Natural killer cell (primary cell): ENCODE measurements at regions not wholly inside any gene's neighbourhood (a gene's known extent, or its start where the extent isn't known, plus 50 kb on each side); places are given as distances from the start of the nearest gene placed in this dataset.

Experiments
- ATAC-seq, 3 donors: fragments of 150-1000 bp in 2 of 3; fragments of 200-7000 bp in 1 of 3; cut with Tn5 transposase; 1 replicate in 1 of 3; 2 replicates in 2 of 3; pipeline ENCODE4 v1.10.0; 2021; ENCODE audit warnings: mild to moderate bottlenecking in 2 of 3, moderate library complexity in 2 of 3
- DNase-seq, 2 donors: peaks; one replicate each; pipeline versions ENCODE4 v3.0.0 to v3.0.0-alpha.2; 2013 to 2021; ENCODE audit warnings: mixed read lengths in 1 of 2
- H3K27ac ChIP-seq: one replicate; pipeline ENCODE4 v1.5.1; 2013; ENCODE audit warnings: mild to moderate bottlenecking, low read length
- H3K27me3 ChIP-seq: one replicate; pipeline ENCODE4 v1.6.1; 2013; ENCODE audit warnings: low read length; ENCODE audit not compliant: control insufficient read depth, insufficient read depth
- H3K36me3 ChIP-seq: one replicate; pipeline ENCODE4 v1.6.1; 2013; ENCODE audit warnings: low read length; ENCODE audit not compliant: control insufficient read depth, insufficient read depth
- H3K4me1 ChIP-seq: one replicate; pipeline ENCODE4 v1.6.1; 2013; ENCODE audit warnings: low read length; ENCODE audit not compliant: control insufficient read depth, insufficient read depth
- H3K4me3 ChIP-seq: one replicate; pipeline ENCODE4 v1.5.1; 2013; ENCODE audit warnings: low read length
- H3K9me3 ChIP-seq: one replicate; pipeline ENCODE4 v1.6.1; 2013; ENCODE audit warnings: low read length; ENCODE audit not compliant: control insufficient read depth, insufficient read depth
- H3K27ac Mint-ChIP-seq, 2 donors: one replicate each; pipeline ENCODE4 v1.8.0; 2022; ENCODE audit warnings: mild to moderate bottlenecking in 2 of 2, mixed read lengths in 2 of 2, moderate library complexity in 1 of 2
- H3K27me3 Mint-ChIP-seq, 2 donors: one replicate each; pipeline ENCODE4 v1.8.0; 2022; ENCODE audit warnings: low read depth in 2 of 2, mixed read lengths in 2 of 2
- H3K36me3 Mint-ChIP-seq: one replicate; pipeline ENCODE4 v1.8.0; 2022; ENCODE audit warnings: mixed read lengths
- H3K4me1 Mint-ChIP-seq, 2 donors: one replicate each; pipeline ENCODE4 v1.8.0; 2022; ENCODE audit warnings: mixed read lengths in 2 of 2
- H3K4me3 Mint-ChIP-seq: one replicate; pipeline ENCODE4 v1.8.0; 2022; ENCODE audit warnings: mild to moderate bottlenecking, moderate library complexity, mixed read lengths
- H3K9me3 Mint-ChIP-seq, 2 donors: one replicate each; pipeline ENCODE4 v1.8.0; 2022; ENCODE audit warnings: mixed read lengths in 2 of 2
- WGBS: methylation state at CpG from one replicate; pipeline ENCODE4 v1.1.7; 2013; ENCODE audit warnings: missing lambda C conversion rate; ENCODE audit not compliant: insufficient coverage; 5-methylcytosine and 5-hydroxymethylcytosine counted together
- intact Hi-C: fragments of 100-400 bp; cut with micrococcal nuclease; formaldehyde crosslinking; loops from one replicate; pipeline ENCODE4 v1.14.2; 2022
- TF ChIP-seq, protein P1 (sequence below): fragments of 200-600 bp; IDR thresholded peaks from one replicate; pipeline ENCODE4 v1.8.0; 2022; ENCODE audit warnings: antibody characterized with exemption

DNA sequence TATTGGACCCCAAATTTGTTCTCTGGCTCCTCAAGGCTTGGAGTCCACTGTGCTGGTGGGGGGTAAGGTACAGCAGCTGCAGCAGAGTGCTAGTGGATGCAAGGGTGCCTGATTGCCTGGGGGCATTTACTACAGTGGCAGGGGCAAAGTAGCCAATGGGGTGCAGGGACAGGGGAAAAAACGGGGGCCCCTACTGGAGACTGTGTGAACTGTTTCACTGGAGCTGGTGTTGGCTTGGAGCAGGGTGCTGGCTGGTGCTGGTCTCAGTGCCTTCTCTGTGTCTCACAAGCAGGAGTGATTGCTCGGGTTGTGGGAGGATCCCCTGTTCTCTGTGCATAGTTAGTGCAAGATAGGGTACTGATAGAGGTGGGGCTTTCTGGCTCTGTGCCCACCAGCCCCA lies 935.9 kb downstream of the JRKL start:
- Mint-ChIP-seq H3K36me3 (peaks cover 5% of the 10 kb centered on the region), H3K4me1 (no peaks in the 10 kb centered on the region), H3K4me3 (no peak overlapping the region), H3K27ac (no peak overlapping the region), H3K27me3 (no peaks in the 10 kb centered on the region), H3K9me3 (peaks cover 6 to 24% of the 10 kb centered on the region in 2 donors)
- peaks cover 25% of the 10 kb centered on the region for H3K9me3 ChIP-seq
- WGBS, result 75% methylated on average over 2 of the region's 2 CpGs
- no peak overlapping the region for H3K27ac ChIP-seq
- ATAC-seq, result no peak
- intact Hi-C loops, result no loop called here
- H3K4me3 ChIP-seq, result no peak overlapping the region
- no peaks in the 10 kb centered on the region for H3K4me1 ChIP-seq
- no peak for DNase-seq
- H3K36me3 ChIP-seq, result no peaks in the 10 kb centered on the region
- no peaks in the 10 kb centered on the region for H3K27me3 ChIP-seq
- TF ChIP-seq, protein P1, sequence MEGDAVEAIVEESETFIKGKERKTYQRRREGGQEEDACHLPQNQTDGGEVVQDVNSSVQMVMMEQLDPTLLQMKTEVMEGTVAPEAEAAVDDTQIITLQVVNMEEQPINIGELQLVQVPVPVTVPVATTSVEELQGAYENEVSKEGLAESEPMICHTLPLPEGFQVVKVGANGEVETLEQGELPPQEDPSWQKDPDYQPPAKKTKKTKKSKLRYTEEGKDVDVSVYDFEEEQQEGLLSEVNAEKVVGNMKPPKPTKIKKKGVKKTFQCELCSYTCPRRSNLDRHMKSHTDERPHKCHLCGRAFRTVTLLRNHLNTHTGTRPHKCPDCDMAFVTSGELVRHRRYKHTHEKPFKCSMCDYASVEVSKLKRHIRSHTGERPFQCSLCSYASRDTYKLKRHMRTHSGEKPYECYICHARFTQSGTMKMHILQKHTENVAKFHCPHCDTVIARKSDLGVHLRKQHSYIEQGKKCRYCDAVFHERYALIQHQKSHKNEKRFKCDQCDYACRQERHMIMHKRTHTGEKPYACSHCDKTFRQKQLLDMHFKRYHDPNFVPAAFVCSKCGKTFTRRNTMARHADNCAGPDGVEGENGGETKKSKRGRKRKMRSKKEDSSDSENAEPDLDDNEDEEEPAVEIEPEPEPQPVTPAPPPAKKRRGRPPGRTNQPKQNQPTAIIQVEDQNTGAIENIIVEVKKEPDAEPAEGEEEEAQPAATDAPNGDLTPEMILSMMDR, result no peak

DNA sequence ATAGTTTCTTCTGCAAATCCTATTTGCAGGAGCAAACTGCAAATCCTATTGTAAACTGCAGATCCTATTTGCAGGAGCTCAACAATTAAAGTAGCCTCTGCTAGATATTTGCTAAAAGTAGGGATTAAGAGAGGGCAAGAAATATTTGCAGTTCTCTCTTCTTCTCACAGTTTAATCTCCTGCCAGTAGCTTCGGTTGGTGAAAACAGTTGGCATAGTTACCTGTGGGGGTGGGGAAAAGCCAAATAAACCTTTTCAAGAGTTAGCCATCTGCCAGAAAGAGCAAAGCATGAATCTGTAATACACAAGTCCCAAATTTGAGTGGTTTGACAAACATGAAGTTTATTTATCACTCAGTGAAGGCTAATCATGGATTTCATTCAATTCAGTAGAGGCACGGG lies 942.5 kb downstream of the JRKL start:
- no peaks in the 10 kb centered on the region for H3K36me3 ChIP-seq
- H3K36me3 Mint-ChIP-seq, result no peaks in the 10 kb centered on the region
- no peak overlapping the region for H3K27ac ChIP-seq
- intact Hi-C loops, result no loop called here
- TF ChIP-seq, protein P1, result no peak
- H3K9me3 ChIP-seq, result no peaks in the 10 kb centered on the region
- H3K9me3 Mint-ChIP-seq, result peaks cover 11 to 12% of the 10 kb centered on the region in 2 donors
- no peak for ATAC-seq
- H3K4me3 ChIP-seq, result no peak overlapping the region
- no peak for DNase-seq
- no peak overlapping the region for H3K4me3 Mint-ChIP-seq
- WGBS, result no CpG with 5 or more reads among the region's 2 CpGs
- H3K27me3 ChIP-seq, result no peaks in the 10 kb centered on the region
- no peak overlapping the region for H3K27ac Mint-ChIP-seq
- H3K27me3 Mint-ChIP-seq, result no peaks in the 10 kb centered on the region
- no peaks in the 10 kb centered on the region for H3K4me1 ChIP-seq
- no peaks in the 10 kb centered on the region for H3K4me1 Mint-ChIP-seq

DNA sequence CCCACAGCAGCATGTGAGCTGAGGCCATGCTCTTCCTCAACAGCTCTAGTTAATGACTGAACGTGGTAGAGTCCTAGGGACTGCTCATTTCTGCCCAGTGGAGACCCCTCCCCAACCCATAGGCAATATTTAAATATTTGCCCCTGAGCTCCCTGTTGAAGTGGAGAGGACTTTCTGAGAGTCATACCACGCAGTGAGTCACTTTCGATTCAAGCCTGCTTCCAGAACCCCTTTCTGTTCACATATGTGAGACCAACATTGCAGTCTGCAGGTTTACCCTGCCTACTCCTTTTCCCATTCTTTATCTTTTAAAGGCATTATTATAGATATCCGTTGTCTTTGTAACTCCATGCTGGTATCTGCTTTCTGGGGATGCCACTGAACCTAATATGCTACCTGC lies 946.3 kb downstream of the JRKL start:
- DNase-seq, result no peak
- TF ChIP-seq, protein P1, result no peak
- H3K9me3 Mint-ChIP-seq, result peaks cover 18 to 27% of the 10 kb centered on the region in 2 donors
- no peaks in the 10 kb centered on the region for H3K36me3 Mint-ChIP-seq
- H3K27ac Mint-ChIP-seq, result no peak overlapping the region
- H3K4me1 Mint-ChIP-seq, result no peaks in the 10 kb centered on the region
- no peak overlapping the region for H3K4me3 Mint-ChIP-seq
- no peak for ATAC-seq
- Histone ChIP-seq H3K27ac (no peak overlapping the region), H3K4me1 (no peaks in the 10 kb centered on the region), H3K36me3 (no peaks in the 10 kb centered on the region), H3K4me3 (no peak overlapping the region), H3K27me3 (no peaks in the 10 kb centered on the region), H3K9me3 (no peaks in the 10 kb centered on the region)
- 89% methylated on average over 3 of the region's 4 CpGs for WGBS
- intact Hi-C loops, result no loop called here
- H3K27me3 Mint-ChIP-seq, result no peaks in the 10 kb centered on the region

DNA sequence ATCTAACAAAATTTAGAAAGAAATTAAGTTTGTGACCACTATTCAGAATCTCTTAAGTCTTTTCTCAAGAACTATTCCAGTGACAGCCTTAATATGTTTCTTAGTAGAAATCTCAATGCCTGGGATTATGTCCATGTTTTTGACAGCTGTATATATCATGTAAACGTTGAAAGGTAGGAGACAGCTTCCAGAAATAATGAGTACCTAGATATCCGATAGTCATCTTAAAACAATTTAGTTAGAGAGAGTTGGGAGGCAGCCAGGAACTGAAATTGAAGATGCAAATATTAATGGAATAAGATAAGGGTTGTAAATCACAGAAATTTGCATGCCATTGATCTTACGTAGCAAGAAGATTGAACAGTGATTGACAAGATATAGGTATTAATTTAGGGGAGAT lies 955.2 kb downstream of the JRKL start:
- no peak overlapping the region for H3K4me3 Mint-ChIP-seq

More for the DNA sequence above, 955.2 kb downstream of the JRKL start:
- intact Hi-C loops, result no loop called here
- no peak overlapping the region for H3K27ac Mint-ChIP-seq
- H3K27me3 Mint-ChIP-seq, result no peaks in the 10 kb centered on the region
- WGBS, result 86% methylated on average over 3 of the region's 3 CpGs
- no peaks in the 10 kb centered on the region for H3K27me3 ChIP-seq
- no peak overlapping the region for H3K27ac ChIP-seq
- no peaks in the 10 kb centered on the region for H3K36me3 Mint-ChIP-seq
- no peaks in the 10 kb centered on the region for H3K4me1 ChIP-seq
- H3K9me3 Mint-ChIP-seq, result peaks cover 13 to 26% of the 10 kb centered on the region in 2 donors
- peaks cover 4% of the 10 kb centered on the region for H3K9me3 ChIP-seq
- no peaks in the 10 kb centered on the region for H3K36me3 ChIP-seq
- DNase-seq (no peak), ATAC-seq (no peak)
- H3K4me1 Mint-ChIP-seq, result no peaks in the 10 kb centered on the region
- TF ChIP-seq, protein P1, result no peak
- H3K4me3 ChIP-seq, result no peak overlapping the region
